ENCODE measurements at regions not wholly inside any gene's neighbourhood (a gene's known extent, or its start where the extent isn't known, plus 50 kb on each side); places are given as distances from the start of the nearest gene placed in this dataset.

- peaks cover 3 to 21% (median 8%) of the 10 kb centered on the region in 7 donors for H3K9me3 Mint-ChIP-seq
- no peaks in the 10 kb centered on the region for H4K20me1 ChIP-seq (ENCODE audit: insufficient read depth, low read length)
- 50% methylated on average over 1 of the region's 1 CpG for WGBS (ENCODE audit: insufficient coverage)
Observed at GRCh38 chr14:53478174-53478573, 325.1 kb upstream of the DDHD1 start.

GRCh38 chr14:53473480-53473879, 320.4 kb upstream of the DDHD1 start:
- WGBS (ENCODE audit: insufficient coverage), result 100% methylated on average over 1 of the region's 1 CpG
- Histone ChIP-seq H3K36me3 (replicated peaks in 1 of 2; ENCODE audit: control insufficient read depth in 1 of 2, insufficient read depth in 2 of 2, low read length in 2 of 2) (no peaks in the 10 kb centered on the region), H3K9ac (ENCODE audit: insufficient read depth, low read length, poor library complexity, severe bottlenecking) (no peak overlapping the region), H3K27me3 (ENCODE audit: control insufficient read depth in 2 of 2, insufficient read depth in 2 of 2, low read length in 2 of 2) (no peaks in the 10 kb centered on the region), H3K9me3 (replicated peaks in 1 of 2; ENCODE audit: control insufficient read depth in 1 of 2, insufficient read depth in 1 of 2, low read length in 2 of 2) (peaks cover 0 to 8% of the 10 kb centered on the region in 2 donors), H2AFZ (ENCODE audit: insufficient read depth, low read depth, low read length, poor library complexity, severe bottlenecking) (no peak overlapping the region), H3K79me2 (ENCODE audit: insufficient read depth, low read length) (no peaks in the 10 kb centered on the region), H3K4me3 (replicated peaks in 1 of 3; ENCODE audit: low read depth in 2 of 3, low read length in 3 of 3) (no peak overlapping the region), H4K20me1 (ENCODE audit: insufficient read depth, low read length) (no peaks in the 10 kb centered on the region), H3K27ac (ENCODE audit: low read depth in 1 of 2, low read length in 2 of 2) (no peak overlapping the region), H3K4me1 (ENCODE audit: control insufficient read depth in 1 of 2, insufficient read depth in 2 of 2, low read length in 2 of 2) (no peaks in the 10 kb centered on the region), H3K4me2 (replicated peaks; ENCODE audit: extremely low read depth, low read length, poor library complexity, severe bottlenecking) (no peak overlapping the region)
- H3K4me3 Mint-ChIP-seq, result no peak overlapping the region
- DNase-seq, result no peak
- H3K9me3 Mint-ChIP-seq, result peaks cover 0 to 16% (median 2%) of the 10 kb centered on the region in 7 donors
- H3K27me3 Mint-ChIP-seq (ENCODE audit: low read depth in 3 of 3), result no peaks in the 10 kb centered on the region
- H3K36me3 Mint-ChIP-seq, result no peaks in the 10 kb centered on the region
- no peak overlapping the region for H3K27ac Mint-ChIP-seq
- H3K4me1 Mint-ChIP-seq, result no peaks in the 10 kb centered on the region
- intact Hi-C loops (cut with micrococcal nuclease), result no loop called here
- TF ChIP-seq CTCF (IDR thresholded peaks at IDR 0.05), result no peak

More at GRCh38 chr14:53478174-53478573, 325.1 kb upstream of the DDHD1 start:
- H3K4me1 ChIP-seq (ENCODE audit: control insufficient read depth in 1 of 2, insufficient read depth in 2 of 2, low read length in 2 of 2), result no peaks in the 10 kb centered on the region
- H3K9ac ChIP-seq (ENCODE audit: insufficient read depth, low read length, poor library complexity, severe bottlenecking), result no peak overlapping the region
- intact Hi-C loops (cut with micrococcal nuclease), result no loop called here
- Mint-ChIP-seq H3K36me3 (no peaks in the 10 kb centered on the region), H3K27ac (no peak overlapping the region), H3K27me3 (ENCODE audit: low read depth in 3 of 3) (no peaks in the 10 kb centered on the region), H3K4me1 (no peaks in the 10 kb centered on the region), H3K4me3 (no peak overlapping the region)
- no peak overlapping the region for H3K4me3 ChIP-seq (replicated peaks in 1 of 3; ENCODE audit: low read depth in 2 of 3, low read length in 3 of 3)
- H3K9me3 ChIP-seq (replicated peaks in 1 of 2; ENCODE audit: control insufficient read depth in 1 of 2, insufficient read depth in 1 of 2, low read length in 2 of 2), result peaks cover 12 to 14% of the 10 kb centered on the region in 2 donors
- DNase-seq, result no peak
- H3K4me2 ChIP-seq (replicated peaks; ENCODE audit: extremely low read depth, low read length, poor library complexity, severe bottlenecking), result no peak overlapping the region
- H3K27me3 ChIP-seq (ENCODE audit: control insufficient read depth in 2 of 2, insufficient read depth in 2 of 2, low read length in 2 of 2), result no peaks in the 10 kb centered on the region
- no peak overlapping the region for H2AFZ ChIP-seq (ENCODE audit: insufficient read depth, low read depth, low read length, poor library complexity, severe bottlenecking)
- TF ChIP-seq CTCF (IDR thresholded peaks at IDR 0.05), result no peak
- no peaks in the 10 kb centered on the region for H3K36me3 ChIP-seq (replicated peaks in 1 of 2; ENCODE audit: control insufficient read depth in 1 of 2, insufficient read depth in 2 of 2, low read length in 2 of 2)
- H3K27ac ChIP-seq (ENCODE audit: low read depth in 1 of 2, low read length in 2 of 2), result no peak overlapping the region
- no peaks in the 10 kb centered on the region for H3K79me2 ChIP-seq (ENCODE audit: insufficient read depth, low read length)

All from CD14-positive monocyte (primary cell).